Esophagus squamous epithelium (tissue), 4 donors: ENCODE measurements at regions not wholly inside any gene's neighbourhood (a gene's known extent, or its start where the extent isn't known, plus 50 kb on each side); places are given as distances from the start of the nearest gene placed in this dataset.

Experiments
- POLR2A ChIP-seq, 4 donors: fragments of 450-650 bp; IDR thresholded peaks; one replicate each; pipeline ENCODE4 v1.6.1; 2017; ENCODE audit warnings: antibody characterized with exemption in 4 of 4, mild to moderate bottlenecking in 4 of 4, moderate library complexity in 3 of 4
- TF ChIP-seq, protein P1 (sequence below), 6 experiments: fragments of 450-650 bp in 4 of 6; fragments of 200-600 bp in 2 of 6; sonication (generic) in 2 of 6; IDR thresholded peaks; one replicate each; pipeline ENCODE4 v1.5.1; 2016 to 2019; ENCODE audit warnings: antibody characterized with exemption in 6 of 6, mild to moderate bottlenecking in 4 of 6, moderate library complexity in 4 of 6

DNA sequence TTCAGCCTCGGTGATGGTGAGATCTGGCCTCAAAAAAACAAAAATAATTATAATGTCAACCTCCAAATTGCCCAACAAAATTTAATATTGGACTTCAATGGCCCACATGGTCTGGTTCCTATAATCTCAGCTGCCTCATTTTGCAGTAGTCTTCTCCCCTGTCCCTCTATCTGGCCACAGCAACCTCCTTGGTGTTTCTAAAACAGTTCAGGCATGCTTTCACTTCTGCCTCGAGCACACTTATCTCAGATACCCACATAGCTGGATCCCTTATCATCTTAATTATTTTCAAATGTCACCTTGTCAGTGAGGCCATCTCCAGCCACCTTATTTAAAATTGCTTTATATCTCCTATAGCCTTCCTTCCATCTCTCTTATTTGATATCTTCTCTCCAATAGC is 52.9 kb upstream of the WDFY3 start:
- TF ChIP-seq, protein P1, sequence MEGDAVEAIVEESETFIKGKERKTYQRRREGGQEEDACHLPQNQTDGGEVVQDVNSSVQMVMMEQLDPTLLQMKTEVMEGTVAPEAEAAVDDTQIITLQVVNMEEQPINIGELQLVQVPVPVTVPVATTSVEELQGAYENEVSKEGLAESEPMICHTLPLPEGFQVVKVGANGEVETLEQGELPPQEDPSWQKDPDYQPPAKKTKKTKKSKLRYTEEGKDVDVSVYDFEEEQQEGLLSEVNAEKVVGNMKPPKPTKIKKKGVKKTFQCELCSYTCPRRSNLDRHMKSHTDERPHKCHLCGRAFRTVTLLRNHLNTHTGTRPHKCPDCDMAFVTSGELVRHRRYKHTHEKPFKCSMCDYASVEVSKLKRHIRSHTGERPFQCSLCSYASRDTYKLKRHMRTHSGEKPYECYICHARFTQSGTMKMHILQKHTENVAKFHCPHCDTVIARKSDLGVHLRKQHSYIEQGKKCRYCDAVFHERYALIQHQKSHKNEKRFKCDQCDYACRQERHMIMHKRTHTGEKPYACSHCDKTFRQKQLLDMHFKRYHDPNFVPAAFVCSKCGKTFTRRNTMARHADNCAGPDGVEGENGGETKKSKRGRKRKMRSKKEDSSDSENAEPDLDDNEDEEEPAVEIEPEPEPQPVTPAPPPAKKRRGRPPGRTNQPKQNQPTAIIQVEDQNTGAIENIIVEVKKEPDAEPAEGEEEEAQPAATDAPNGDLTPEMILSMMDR (IDR thresholded peaks at IDR 0.05): no peak
- TF ChIP-seq POLR2A (IDR thresholded peaks at IDR 0.05): no peak
